Astrocyte of the hippocampus (primary cell): ENCODE measurements at regions not wholly inside any gene's neighbourhood (a gene's known extent, or its start where the extent isn't known, plus 50 kb on each side); places are given as distances from the start of the nearest gene placed in this dataset.
A peak's percentile ranks its signal among the peaks of the same experiment; 100 is the strongest.

Experiments
- DNase-seq: peaks from one replicate; pipeline ENCODE4 v3.0.0; 2011; ENCODE audit warnings: low read depth, low spot score

- DNase-seq: no peak
Observed at GRCh38 chr20:54272901-54273488, 65.1 kb downstream of the PFDN4 start.

- no peak for DNase-seq
Observed at GRCh38 chr20:54275359-54276111, 67.6 kb downstream of the PFDN4 start.

GRCh38 chr20:54276577-54277169, 68.8 kb downstream of the PFDN4 start:
- no peak for DNase-seq

DNA sequence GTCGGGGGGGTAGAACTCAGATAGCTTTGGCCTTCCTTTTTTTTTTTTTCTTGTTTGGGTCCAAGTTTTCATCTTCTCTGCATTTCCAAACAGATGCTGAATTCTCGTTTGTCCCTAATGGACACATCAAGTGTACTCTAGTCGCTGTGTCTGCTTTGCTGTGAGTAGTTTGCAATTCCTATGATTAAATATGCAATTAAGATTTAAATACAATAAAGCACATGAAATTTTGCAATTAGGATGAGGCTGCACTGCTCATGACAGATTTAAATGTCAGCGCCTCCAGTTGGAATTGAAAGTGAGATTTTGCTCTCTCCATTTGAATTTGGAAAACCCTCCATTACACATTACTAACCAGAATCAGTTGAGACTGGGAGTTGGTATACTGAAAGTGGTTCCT, 70.4 kb downstream of the PFDN4 start:
- DNase-seq: no peak

DNA sequence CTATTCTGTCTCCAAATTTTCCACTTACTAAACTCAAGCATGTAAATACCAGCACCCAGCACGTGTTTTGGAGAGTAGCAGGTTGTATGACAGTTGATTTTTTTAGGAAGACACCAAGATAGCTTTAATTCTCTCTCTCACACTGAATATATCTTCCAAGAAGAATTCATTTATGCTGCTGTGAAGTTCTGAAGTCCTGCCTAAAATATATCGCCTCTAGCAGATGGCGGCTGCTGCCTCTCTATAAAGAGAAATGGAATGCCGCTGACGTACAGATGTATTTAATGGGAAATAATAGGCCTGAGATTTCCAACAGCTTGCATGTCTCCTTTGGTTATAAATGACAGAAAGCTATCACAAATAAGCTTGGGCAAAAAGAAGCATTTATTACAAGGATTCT, 74.7 kb downstream of the PFDN4 start:
- DNase-seq: no peak

- no peak for DNase-seq
Observed at GRCh38 chr20:54283253-54283652, 75.4 kb downstream of the PFDN4 start.

DNA sequence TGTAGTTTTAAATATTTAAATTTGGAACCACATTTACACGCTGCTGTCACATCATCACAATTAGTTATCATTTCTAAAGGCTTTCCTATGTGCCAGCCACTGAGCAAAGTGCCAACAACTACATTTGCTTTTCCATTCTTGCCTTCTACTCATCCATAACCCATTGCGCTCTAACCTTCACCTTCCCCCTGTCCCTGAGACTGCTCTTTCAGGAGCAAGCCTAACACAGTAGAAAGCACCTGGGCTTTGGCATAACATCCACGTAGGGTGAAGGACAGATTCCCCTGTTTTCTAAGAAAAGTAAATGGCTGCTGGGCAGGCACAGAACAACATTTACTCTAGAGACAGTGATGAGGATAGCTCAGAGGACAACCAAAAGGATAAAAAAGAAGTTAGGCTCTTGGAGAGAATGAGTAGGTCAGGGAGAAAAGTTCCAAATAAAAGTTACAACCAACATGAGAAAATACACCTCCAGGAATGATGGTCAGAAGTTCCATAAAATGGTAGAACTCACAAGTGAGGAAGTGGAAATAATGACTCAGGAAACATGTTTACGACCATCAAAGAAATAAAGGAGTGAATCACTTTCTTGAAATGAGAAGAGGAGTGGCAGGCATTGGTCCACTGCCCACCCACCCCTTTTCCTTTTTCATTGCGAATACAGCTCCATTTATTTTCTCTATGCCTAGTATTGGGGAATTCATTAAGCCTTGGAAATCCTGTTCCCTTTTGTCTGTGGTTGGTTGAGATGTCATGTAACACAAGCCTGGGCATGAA, 77.2 kb downstream of the PFDN4 start:
- peak; percentile 3 for DNase-seq

GRCh38 chr20:54290636-54291035, 82.7 kb downstream of the PFDN4 start:
- DNase-seq: no peak

DNA sequence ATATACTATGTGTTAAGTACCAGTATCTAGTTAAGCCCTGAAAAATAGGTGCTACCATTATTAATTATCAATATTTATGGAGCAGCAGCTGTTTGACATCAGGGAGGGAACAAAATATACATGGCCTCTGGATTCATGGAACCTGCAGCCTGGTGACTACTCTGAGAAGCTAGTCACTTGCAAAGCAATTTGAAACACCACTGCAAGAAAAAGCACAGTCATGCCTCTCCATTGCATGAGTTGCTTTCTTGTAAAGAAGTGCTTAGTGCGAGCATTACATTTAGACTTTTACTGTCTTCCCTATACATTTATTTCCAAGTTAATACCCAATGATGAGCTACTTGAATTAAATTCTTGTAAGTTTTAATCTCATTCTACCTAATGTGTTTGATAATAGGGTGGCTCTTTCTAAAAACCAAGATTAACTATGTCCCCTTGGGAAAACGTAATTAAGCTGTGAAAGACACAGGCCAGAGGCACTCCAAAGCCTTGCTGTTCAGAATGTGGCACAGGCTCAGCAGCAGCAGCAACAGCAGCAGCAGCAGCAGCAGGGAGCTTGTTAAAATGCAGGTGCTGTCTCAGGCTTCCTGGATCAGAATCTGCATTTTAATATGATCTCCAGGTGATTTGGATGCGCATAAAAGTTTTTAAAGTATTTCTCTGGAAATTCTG, 83.6 kb downstream of the PFDN4 start:
- no peak for DNase-seq

- no peak for DNase-seq
Observed at GRCh38 chr20:54292185-54292584, 84.3 kb downstream of the PFDN4 start.

- DNase-seq: peak; percentile 10
Observed at GRCh38 chr20:54293526-54293925, 85.6 kb downstream of the PFDN4 start.

DNA sequence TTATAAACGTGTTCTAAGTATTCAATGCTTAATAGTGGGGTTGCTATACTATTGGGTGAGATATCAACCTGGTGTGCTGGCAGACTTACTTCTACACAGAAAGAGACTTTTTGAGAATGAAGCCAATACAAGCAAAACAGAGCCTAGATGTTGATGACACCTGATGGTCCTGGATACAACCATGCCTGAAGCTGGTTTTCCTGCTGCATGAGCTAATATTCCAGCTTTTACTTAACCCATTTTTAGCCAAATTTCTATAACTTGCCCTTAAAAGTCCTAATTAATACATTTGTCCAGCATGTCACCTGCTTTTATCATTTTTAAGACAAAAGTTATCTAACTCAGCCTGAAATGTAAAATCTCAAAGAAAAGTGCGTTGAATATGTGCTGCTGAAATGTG, 86.2 kb downstream of the PFDN4 start:
- DNase-seq: no peak

DNA sequence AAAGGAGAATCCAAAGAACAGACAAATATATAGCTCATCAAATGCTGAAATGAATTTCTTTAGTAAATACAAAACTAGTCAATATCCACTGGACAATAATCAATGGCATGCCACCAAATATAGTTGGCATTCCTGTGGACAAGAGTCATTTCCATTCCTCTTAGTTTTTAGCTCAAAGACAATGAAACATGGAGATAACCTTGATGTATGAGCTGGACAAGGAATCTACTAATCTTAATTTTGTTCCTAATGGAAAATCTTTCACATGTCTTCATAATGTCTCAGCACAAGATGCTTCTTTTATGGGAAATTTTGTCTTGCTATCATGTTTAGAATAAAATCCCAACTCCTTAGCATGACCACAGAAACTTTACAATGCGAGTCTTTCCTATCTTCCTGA, 87.8 kb downstream of the PFDN4 start:
- no peak for DNase-seq

DNA sequence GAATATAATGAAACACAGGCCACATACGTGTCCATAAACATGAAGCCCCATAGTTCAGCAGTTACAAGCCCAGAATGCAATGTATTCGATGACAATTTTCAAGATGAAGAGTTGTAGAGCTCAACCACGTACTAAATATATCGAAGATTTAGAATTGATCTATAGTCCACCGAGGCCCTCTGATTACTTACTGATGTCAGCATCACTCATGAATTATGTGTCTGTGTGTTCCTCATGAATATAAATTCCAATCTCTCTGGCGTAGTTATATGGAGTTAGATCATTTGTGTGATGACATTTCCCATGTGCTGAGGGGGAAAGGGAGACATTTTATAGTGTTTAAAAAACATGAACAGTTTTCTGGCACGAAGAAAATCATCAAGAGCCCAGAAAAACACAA, 97.5 kb downstream of the PFDN4 start:
- no peak for DNase-seq

GRCh38 chr20:54306985-54307710, 99.3 kb downstream of the PFDN4 start:
- no peak for DNase-seq

DNA sequence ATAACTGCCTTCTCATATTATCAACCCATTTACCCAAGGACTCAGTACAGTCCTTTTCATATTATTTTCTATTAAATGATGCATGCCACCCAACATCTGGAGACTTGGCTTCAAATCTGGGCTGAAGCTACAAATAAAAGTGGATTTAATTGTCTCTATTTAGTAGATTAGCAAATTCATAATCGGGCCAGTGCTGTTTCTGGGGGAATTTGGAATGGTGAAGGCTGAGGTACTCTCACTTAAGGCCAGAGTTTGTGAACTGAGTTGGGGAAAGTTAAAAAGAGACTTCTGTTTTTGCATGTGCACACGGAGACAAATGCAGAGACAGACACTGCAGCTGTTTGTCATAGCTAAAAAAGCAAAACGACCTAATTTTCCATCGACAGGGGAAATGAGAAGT, 100.9 kb downstream of the PFDN4 start:
- no peak for DNase-seq

- DNase-seq: no peak
Observed at GRCh38 chr20:54318892-54319291, 111.0 kb downstream of the PFDN4 start.

- DNase-seq: no peak
Observed at GRCh38 chr20:54320148-54320607, 112.3 kb downstream of the PFDN4 start.

GRCh38 chr20:54321352-54322087, 113.6 kb downstream of the PFDN4 start:
- DNase-seq: no peak

DNA sequence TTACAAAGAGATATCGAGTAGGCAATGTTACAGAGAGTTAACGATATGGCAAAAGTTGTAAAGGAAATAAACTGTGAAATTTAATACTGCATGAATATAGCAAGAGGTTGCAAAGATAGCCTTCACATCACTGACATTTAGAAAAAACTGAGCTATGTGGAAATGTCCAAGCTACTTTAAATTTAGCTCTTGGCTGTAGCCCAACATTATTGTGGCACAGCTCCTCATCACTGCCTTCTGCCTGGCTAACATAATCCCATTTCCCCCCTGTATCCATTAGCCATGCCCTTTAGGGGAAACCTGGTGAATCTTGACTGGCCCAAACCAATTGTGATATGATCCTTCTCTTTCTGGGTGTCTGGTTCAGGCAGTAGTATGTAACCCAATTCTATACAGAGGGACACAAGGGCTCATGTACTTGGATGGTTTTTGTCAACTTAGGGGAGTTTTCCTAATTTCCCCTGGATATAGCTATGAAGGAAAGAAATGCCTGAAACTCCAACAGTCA, 115.4 kb downstream of the PFDN4 start:
- peak; percentile 11 for DNase-seq
